H1 (cell line): ENCODE measurements at regions not wholly inside any gene's neighbourhood (a gene's known extent, or its start where the extent isn't known, plus 50 kb on each side); places are given as distances from the start of the nearest gene placed in this dataset.

Source experiments
- CHD2 ChIP-seq: IDR thresholded peaks from 2 replicates; pipeline ENCODE4 v1.6.1; 2012; ENCODE audit warnings: low read length, improper control_type of control experiment
- TCF12 ChIP-seq: IDR thresholded peaks from 2 replicates; pipeline ENCODE4 v1.6.1; 2011; ENCODE audit warnings: low read depth, mild to moderate bottlenecking, low read length
- YY1 ChIP-seq: IDR thresholded peaks from 2 replicates; pipeline ENCODE4 v1.6.1; 2011; ENCODE audit warnings: low read depth, mild to moderate bottlenecking, low read length

GRCh38 chr7:33832271-33832721, 73.0 kb upstream of the BMPER start:
- TF ChIP-seq TCF12 (no peak), YY1 (no peak), CHD2 (no peak)
